ENCODE measurements at regions not wholly inside any gene's neighbourhood (a gene's known extent, or its start where the extent isn't known, plus 50 kb on each side); places are given as distances from the start of the nearest gene placed in this dataset.
"Not testable (repeated sequence)": the region's sequence is repeated elsewhere in the genome, so short reads cannot be mapped to it uniquely, and the experiment has no call there.

- DNase-seq (ENCODE audit: low read depth), result no peak
- no peak overlapping the region for H3K4me3 ChIP-seq (ENCODE audit: low read depth, low read length)
- no peak for TF ChIP-seq CTCF (IDR thresholded peaks at IDR 0.05; ENCODE audit: insufficient read depth, low read depth, low read length, missing control alignments)
Measured at GRCh38 chr9:89684912-89685636, 80.3 kb downstream of the GADD45G start.

GRCh38 chr9:89685698-89686097, 80.9 kb downstream of the GADD45G start:
- H3K4me3 ChIP-seq (ENCODE audit: low read depth, low read length), result no peak overlapping the region
- DNase-seq (ENCODE audit: low read depth), result no peak
- no peak for TF ChIP-seq CTCF (IDR thresholded peaks at IDR 0.05; ENCODE audit: insufficient read depth, low read depth, low read length, missing control alignments)

- DNase-seq (ENCODE audit: low read depth), result no peak
- no peak overlapping the region for H3K4me3 ChIP-seq (ENCODE audit: low read depth, low read length)
- no peak for TF ChIP-seq CTCF (IDR thresholded peaks at IDR 0.05; ENCODE audit: insufficient read depth, low read depth, low read length, missing control alignments)
Measured at GRCh38 chr9:89686126-89686525, 81.3 kb downstream of the GADD45G start.

GRCh38 chr9:89686621-89687020, 81.8 kb downstream of the GADD45G start:
- H3K4me3 ChIP-seq (ENCODE audit: low read depth, low read length), result no peak overlapping the region
- no peak for DNase-seq (ENCODE audit: low read depth)
- no peak for TF ChIP-seq CTCF (IDR thresholded peaks at IDR 0.05; ENCODE audit: insufficient read depth, low read depth, low read length, missing control alignments)

GRCh38 chr9:89687188-89687587, 82.4 kb downstream of the GADD45G start:
- DNase-seq (ENCODE audit: low read depth), result no peak
- no peak for TF ChIP-seq CTCF (IDR thresholded peaks at IDR 0.05; ENCODE audit: insufficient read depth, low read depth, low read length, missing control alignments)
- no peak overlapping the region for H3K4me3 ChIP-seq (ENCODE audit: low read depth, low read length)

- H3K4me3 ChIP-seq (ENCODE audit: low read depth, low read length), result no peak overlapping the region
- no peak for TF ChIP-seq CTCF (IDR thresholded peaks at IDR 0.05; ENCODE audit: insufficient read depth, low read depth, low read length, missing control alignments)
- no peak for DNase-seq (ENCODE audit: low read depth)
Measured at GRCh38 chr9:89687848-89688247, 83.0 kb downstream of the GADD45G start.

- not testable (repeated sequence) for H3K4me3 ChIP-seq (ENCODE audit: low read depth, low read length); DNase-seq (ENCODE audit: low read depth)
Measured at GRCh38 chr9:89689321-89689720, 84.5 kb downstream of the GADD45G start.

Measured in GM12865 (cell line).